ENCODE measurements at regions not wholly inside any gene's neighbourhood (a gene's known extent, or its start where the extent isn't known, plus 50 kb on each side); places are given as distances from the start of the nearest gene placed in this dataset.

- Histone ChIP-seq H3K4me1 (ENCODE audit: control insufficient read depth in 5 of 5, insufficient read depth in 5 of 5, low read length in 5 of 5) (peaks cover 0 to 2% (median 0%) of the 10 kb centered on the region in 5 donors), H3K36me3 (ENCODE audit: control insufficient read depth in 5 of 5, insufficient read depth in 5 of 5, low read length in 5 of 5) (peaks cover 0 to 2% (median 0%) of the 10 kb centered on the region in 5 donors), H3K9me3 (ENCODE audit: control insufficient read depth in 5 of 5, low read length in 5 of 5) (no peaks in the 10 kb centered on the region), H3K4me3 (ENCODE audit: low read depth in 1 of 5, low read length in 5 of 5) (no peak overlapping the region), H3K27ac (ENCODE audit: low read depth, low read length) (no peak overlapping the region), H3K27me3 (ENCODE audit: control insufficient read depth in 5 of 5, insufficient read depth in 4 of 5, low read length in 5 of 5) (no peaks in the 10 kb centered on the region), H3K9ac (ENCODE audit: low read length in 5 of 5) (no peak overlapping the region)
Observed at GRCh38 chr9:95810133-95810532, 65.4 kb upstream of the ERCC6L2 start.

DNA sequence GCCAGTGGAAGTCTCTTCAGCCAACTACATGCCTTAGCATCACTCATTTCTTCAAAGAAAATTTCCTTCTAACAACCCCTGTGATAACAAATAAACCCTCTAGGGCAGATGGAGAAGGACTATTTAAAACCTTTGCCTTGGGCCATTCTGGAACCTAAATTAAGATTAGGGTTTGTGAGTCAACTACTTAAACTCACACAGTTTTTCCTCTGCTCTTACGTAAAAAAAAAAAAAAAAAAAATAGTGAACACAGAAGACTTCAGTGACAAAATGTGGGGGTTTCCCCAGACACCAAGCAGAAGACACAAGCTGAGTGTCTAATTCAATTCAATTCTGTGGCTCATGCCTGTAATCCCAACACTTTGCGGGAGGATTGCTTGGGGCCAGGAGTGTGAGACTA, 65.8 kb upstream of the ERCC6L2 start:
- peaks cover 0 to 2% (median 0%) of the 10 kb centered on the region in 5 donors for H3K4me1 ChIP-seq (ENCODE audit: control insufficient read depth in 5 of 5, insufficient read depth in 5 of 5, low read length in 5 of 5)
- peaks cover 0 to 2% (median 0%) of the 10 kb centered on the region in 5 donors for H3K36me3 ChIP-seq (ENCODE audit: control insufficient read depth in 5 of 5, insufficient read depth in 5 of 5, low read length in 5 of 5)
- H3K27ac ChIP-seq (ENCODE audit: low read depth, low read length), result no peak overlapping the region
- H3K9ac ChIP-seq (ENCODE audit: low read length in 5 of 5), result no peak overlapping the region
- no peaks in the 10 kb centered on the region for H3K9me3 ChIP-seq (ENCODE audit: control insufficient read depth in 5 of 5, low read length in 5 of 5)
- no peak overlapping the region for H3K4me3 ChIP-seq (ENCODE audit: low read depth in 1 of 5, low read length in 5 of 5)
- H3K27me3 ChIP-seq (ENCODE audit: control insufficient read depth in 5 of 5, insufficient read depth in 4 of 5, low read length in 5 of 5), result no peaks in the 10 kb centered on the region

GRCh38 chr9:95808011-95808410, 67.5 kb upstream of the ERCC6L2 start:
- H3K4me3 ChIP-seq (ENCODE audit: low read depth in 1 of 5, low read length in 5 of 5), result no peak overlapping the region
- H3K36me3 ChIP-seq (ENCODE audit: control insufficient read depth in 5 of 5, insufficient read depth in 5 of 5, low read length in 5 of 5), result no peaks in the 10 kb centered on the region
- H3K9me3 ChIP-seq (ENCODE audit: control insufficient read depth in 5 of 5, low read length in 5 of 5), result peaks cover 0 to 4% (median 0%) of the 10 kb centered on the region in 5 donors
- H3K27me3 ChIP-seq (ENCODE audit: control insufficient read depth in 5 of 5, insufficient read depth in 4 of 5, low read length in 5 of 5), result no peaks in the 10 kb centered on the region
- no peak overlapping the region for H3K27ac ChIP-seq (ENCODE audit: low read depth, low read length)
- peaks cover 0 to 2% (median 0%) of the 10 kb centered on the region in 5 donors for H3K4me1 ChIP-seq (ENCODE audit: control insufficient read depth in 5 of 5, insufficient read depth in 5 of 5, low read length in 5 of 5)
- no peak overlapping the region for H3K9ac ChIP-seq (ENCODE audit: low read length in 5 of 5)

- Histone ChIP-seq H3K9ac (ENCODE audit: low read length in 5 of 5) (no peak overlapping the region), H3K4me3 (ENCODE audit: low read depth in 1 of 5, low read length in 5 of 5) (no peak overlapping the region), H3K27ac (ENCODE audit: low read depth, low read length) (no peak overlapping the region), H3K4me1 (ENCODE audit: control insufficient read depth in 5 of 5, insufficient read depth in 5 of 5, low read length in 5 of 5) (peaks cover 0 to 2% (median 0%) of the 10 kb centered on the region in 5 donors), H3K36me3 (ENCODE audit: control insufficient read depth in 5 of 5, insufficient read depth in 5 of 5, low read length in 5 of 5) (no peaks in the 10 kb centered on the region), H3K27me3 (ENCODE audit: control insufficient read depth in 5 of 5, insufficient read depth in 4 of 5, low read length in 5 of 5) (no peaks in the 10 kb centered on the region), H3K9me3 (ENCODE audit: control insufficient read depth in 5 of 5, low read length in 5 of 5) (peaks cover 0 to 4% (median 0%) of the 10 kb centered on the region in 5 donors)
Observed at GRCh38 chr9:95807326-95807947, 68.1 kb upstream of the ERCC6L2 start.

DNA sequence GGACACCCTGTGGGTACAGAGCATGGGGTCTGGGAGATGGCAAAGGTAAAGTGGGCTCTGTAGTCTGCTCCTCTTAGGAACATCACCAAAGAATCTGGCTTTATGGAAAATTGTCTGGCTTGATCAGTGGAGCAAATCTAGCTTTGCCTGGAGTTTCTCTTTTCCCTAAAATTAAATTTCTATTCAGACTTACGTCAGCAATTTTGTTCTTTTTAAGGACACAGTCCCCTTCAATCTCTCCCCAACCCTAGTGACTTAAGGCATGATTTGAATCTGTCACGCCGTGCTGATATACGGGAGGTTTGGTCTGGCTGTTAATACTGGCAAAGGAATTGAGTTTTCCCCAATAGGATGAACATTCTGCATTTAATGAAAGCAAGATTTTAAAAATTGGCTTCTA, 72.3 kb upstream of the ERCC6L2 start:
- Histone ChIP-seq H3K27me3 (ENCODE audit: control insufficient read depth in 5 of 5, insufficient read depth in 4 of 5, low read length in 5 of 5) (peaks cover 0 to 2% (median 0%) of the 10 kb centered on the region in 5 donors), H3K9ac (ENCODE audit: low read length in 5 of 5) (no peak overlapping the region)

DNA sequence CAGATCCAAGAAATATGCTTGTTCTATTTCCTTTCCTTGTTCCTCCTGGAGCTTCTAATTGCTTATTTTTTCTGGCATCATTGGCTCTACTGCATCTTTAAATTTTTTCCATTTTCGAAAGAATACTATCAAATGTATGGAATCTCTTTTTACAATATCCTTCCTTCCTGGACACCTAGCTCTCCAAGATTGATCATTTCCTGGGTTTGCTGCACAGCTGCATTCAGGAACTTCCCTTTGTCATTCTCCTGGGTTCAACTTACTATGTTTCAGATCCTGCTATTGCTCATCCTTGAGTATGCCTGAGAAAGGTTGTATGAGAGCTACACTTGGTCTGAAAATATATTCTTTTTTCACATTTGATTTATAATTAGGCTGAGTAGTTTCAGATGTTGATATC, 73.7 kb upstream of the ERCC6L2 start:
- peaks cover 0 to 2% (median 0%) of the 10 kb centered on the region in 5 donors for H3K27me3 ChIP-seq (ENCODE audit: control insufficient read depth in 5 of 5, insufficient read depth in 4 of 5, low read length in 5 of 5)
- H3K36me3 ChIP-seq (ENCODE audit: control insufficient read depth in 5 of 5, insufficient read depth in 5 of 5, low read length in 5 of 5), result no peaks in the 10 kb centered on the region
- no peaks in the 10 kb centered on the region for H3K4me1 ChIP-seq (ENCODE audit: control insufficient read depth in 5 of 5, insufficient read depth in 5 of 5, low read length in 5 of 5)
- no peak overlapping the region for H3K9ac ChIP-seq (ENCODE audit: low read length in 5 of 5)
- no peak overlapping the region for H3K4me3 ChIP-seq (ENCODE audit: low read depth in 1 of 5, low read length in 5 of 5)
- no peak overlapping the region for H3K27ac ChIP-seq (ENCODE audit: low read depth, low read length)
- peaks cover 0 to 4% (median 0%) of the 10 kb centered on the region in 5 donors for H3K9me3 ChIP-seq (ENCODE audit: control insufficient read depth in 5 of 5, low read length in 5 of 5)

More for the DNA sequence above, 72.3 kb upstream of the ERCC6L2 start:
- H3K36me3 ChIP-seq (ENCODE audit: control insufficient read depth in 5 of 5, insufficient read depth in 5 of 5, low read length in 5 of 5), result no peaks in the 10 kb centered on the region
- H3K4me1 ChIP-seq (ENCODE audit: control insufficient read depth in 5 of 5, insufficient read depth in 5 of 5, low read length in 5 of 5), result peaks cover 0 to 2% (median 0%) of the 10 kb centered on the region in 5 donors
- H3K27ac ChIP-seq (ENCODE audit: low read depth, low read length), result no peak overlapping the region
- peaks cover 0 to 4% (median 0%) of the 10 kb centered on the region in 5 donors for H3K9me3 ChIP-seq (ENCODE audit: control insufficient read depth in 5 of 5, low read length in 5 of 5)
- no peak overlapping the region for H3K4me3 ChIP-seq (ENCODE audit: low read depth in 1 of 5, low read length in 5 of 5)

DNA sequence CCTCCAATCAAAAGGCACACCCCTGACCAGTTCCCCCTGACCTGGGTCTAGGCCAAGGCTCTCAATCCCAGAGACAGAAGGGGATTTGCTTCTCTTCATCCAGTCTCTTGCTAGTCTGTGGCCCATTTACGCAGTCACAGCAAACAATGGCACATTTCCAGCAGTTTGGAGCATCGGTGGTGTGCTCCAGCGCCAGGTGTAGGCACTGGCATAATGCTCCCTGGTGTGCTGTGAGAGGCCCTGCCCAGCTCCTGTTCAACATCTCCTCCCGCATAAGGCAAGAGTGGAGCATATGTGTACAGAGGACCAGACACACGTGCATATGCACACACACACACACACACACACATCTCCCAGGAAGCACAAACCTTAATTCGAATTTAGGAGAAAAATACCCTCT, 79.5 kb upstream of the ERCC6L2 start:
- no peaks in the 10 kb centered on the region for H3K36me3 ChIP-seq (ENCODE audit: control insufficient read depth in 5 of 5, insufficient read depth in 5 of 5, low read length in 5 of 5)
- H3K4me1 ChIP-seq (ENCODE audit: control insufficient read depth in 5 of 5, insufficient read depth in 5 of 5, low read length in 5 of 5), result no peaks in the 10 kb centered on the region
- no peaks in the 10 kb centered on the region for H3K9me3 ChIP-seq (ENCODE audit: control insufficient read depth in 5 of 5, low read length in 5 of 5)
- no peak overlapping the region for H3K27ac ChIP-seq (ENCODE audit: low read depth, low read length)
- no peak overlapping the region for H3K9ac ChIP-seq (ENCODE audit: low read length in 5 of 5)
- H3K27me3 ChIP-seq (ENCODE audit: control insufficient read depth in 5 of 5, insufficient read depth in 4 of 5, low read length in 5 of 5), result peaks cover 0 to 2% (median 0%) of the 10 kb centered on the region in 5 donors
- H3K4me3 ChIP-seq (ENCODE audit: low read depth in 1 of 5, low read length in 5 of 5), result no peak overlapping the region

GRCh38 chr9:95793924-95794828, 81.3 kb upstream of the ERCC6L2 start:
- no peak overlapping the region for H3K4me3 ChIP-seq (ENCODE audit: low read depth in 1 of 5, low read length in 5 of 5)
- no peaks in the 10 kb centered on the region for H3K9me3 ChIP-seq (ENCODE audit: control insufficient read depth in 5 of 5, low read length in 5 of 5)
- H3K4me1 ChIP-seq (ENCODE audit: control insufficient read depth in 5 of 5, insufficient read depth in 5 of 5, low read length in 5 of 5), result no peaks in the 10 kb centered on the region
- H3K27ac ChIP-seq (ENCODE audit: low read depth, low read length), result no peak overlapping the region
- H3K27me3 ChIP-seq (ENCODE audit: control insufficient read depth in 5 of 5, insufficient read depth in 4 of 5, low read length in 5 of 5), result no peaks in the 10 kb centered on the region
- no peak overlapping the region for H3K9ac ChIP-seq (ENCODE audit: low read length in 5 of 5)
- no peaks in the 10 kb centered on the region for H3K36me3 ChIP-seq (ENCODE audit: control insufficient read depth in 5 of 5, insufficient read depth in 5 of 5, low read length in 5 of 5)

DNA sequence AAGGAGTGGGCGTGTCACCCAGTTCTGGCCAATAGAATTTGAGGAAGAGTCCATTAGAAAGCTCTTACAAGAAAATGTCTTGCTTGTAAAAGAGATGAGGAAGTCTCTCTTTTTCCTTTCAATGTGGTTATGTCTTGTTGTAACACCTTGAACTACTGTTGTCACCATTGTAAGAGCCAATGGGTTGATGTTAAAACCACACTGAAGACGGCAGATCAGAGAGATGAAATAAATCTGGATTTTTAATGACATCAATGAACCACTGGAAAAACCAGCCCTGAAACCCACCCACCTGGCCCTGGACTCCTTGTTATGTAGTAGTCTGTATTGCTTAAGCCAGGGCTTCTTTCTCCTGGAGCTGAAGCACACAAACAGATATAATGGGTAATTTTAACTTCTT, 83.8 kb upstream of the ERCC6L2 start:
- H3K27ac ChIP-seq (ENCODE audit: low read depth, low read length), result no peak overlapping the region
- H3K36me3 ChIP-seq (ENCODE audit: control insufficient read depth in 5 of 5, insufficient read depth in 5 of 5, low read length in 5 of 5), result no peaks in the 10 kb centered on the region
- no peak overlapping the region for H3K9ac ChIP-seq (ENCODE audit: low read length in 5 of 5)
- H3K27me3 ChIP-seq (ENCODE audit: control insufficient read depth in 5 of 5, insufficient read depth in 4 of 5, low read length in 5 of 5), result no peaks in the 10 kb centered on the region
- no peaks in the 10 kb centered on the region for H3K9me3 ChIP-seq (ENCODE audit: control insufficient read depth in 5 of 5, low read length in 5 of 5)
- no peaks in the 10 kb centered on the region for H3K4me1 ChIP-seq (ENCODE audit: control insufficient read depth in 5 of 5, insufficient read depth in 5 of 5, low read length in 5 of 5)
- H3K4me3 ChIP-seq (ENCODE audit: low read depth in 1 of 5, low read length in 5 of 5), result no peak overlapping the region

DNA sequence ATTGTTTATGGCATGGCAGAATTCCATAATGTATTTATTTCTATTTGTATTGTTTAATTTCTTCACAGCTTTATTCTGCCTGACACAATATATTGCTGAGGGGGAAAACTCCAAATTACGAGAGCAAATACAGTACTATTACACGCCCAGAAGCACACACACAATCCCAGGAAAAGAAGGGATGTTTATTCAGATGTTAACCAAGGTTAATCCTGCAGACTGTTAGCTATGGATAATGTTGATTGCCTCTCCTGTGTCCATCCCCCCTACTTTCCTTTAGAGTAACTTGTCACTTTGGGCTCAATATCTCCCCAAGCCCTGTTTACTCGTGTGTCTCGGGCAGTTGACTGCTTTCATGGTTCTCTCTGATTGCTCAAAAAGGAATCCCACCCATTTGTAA, 84.2 kb upstream of the ERCC6L2 start:
- H3K9ac ChIP-seq (ENCODE audit: low read length in 5 of 5), result no peak overlapping the region
- no peak overlapping the region for H3K27ac ChIP-seq (ENCODE audit: low read depth, low read length)
- no peaks in the 10 kb centered on the region for H3K36me3 ChIP-seq (ENCODE audit: control insufficient read depth in 5 of 5, insufficient read depth in 5 of 5, low read length in 5 of 5)
- H3K4me3 ChIP-seq (ENCODE audit: low read depth in 1 of 5, low read length in 5 of 5), result no peak overlapping the region
- H3K27me3 ChIP-seq (ENCODE audit: control insufficient read depth in 5 of 5, insufficient read depth in 4 of 5, low read length in 5 of 5), result no peaks in the 10 kb centered on the region
- H3K4me1 ChIP-seq (ENCODE audit: control insufficient read depth in 5 of 5, insufficient read depth in 5 of 5, low read length in 5 of 5), result no peaks in the 10 kb centered on the region
- H3K9me3 ChIP-seq (ENCODE audit: control insufficient read depth in 5 of 5, low read length in 5 of 5), result no peaks in the 10 kb centered on the region
